ENCODE measurements at regions not wholly inside any gene's neighbourhood (a gene's known extent, or its start where the extent isn't known, plus 50 kb on each side); places are given as distances from the start of the nearest gene placed in this dataset.
"Not testable (repeated sequence)": the region's sequence is repeated elsewhere in the genome, so short reads cannot be mapped to it uniquely, and the experiment has no call there.

DNA sequence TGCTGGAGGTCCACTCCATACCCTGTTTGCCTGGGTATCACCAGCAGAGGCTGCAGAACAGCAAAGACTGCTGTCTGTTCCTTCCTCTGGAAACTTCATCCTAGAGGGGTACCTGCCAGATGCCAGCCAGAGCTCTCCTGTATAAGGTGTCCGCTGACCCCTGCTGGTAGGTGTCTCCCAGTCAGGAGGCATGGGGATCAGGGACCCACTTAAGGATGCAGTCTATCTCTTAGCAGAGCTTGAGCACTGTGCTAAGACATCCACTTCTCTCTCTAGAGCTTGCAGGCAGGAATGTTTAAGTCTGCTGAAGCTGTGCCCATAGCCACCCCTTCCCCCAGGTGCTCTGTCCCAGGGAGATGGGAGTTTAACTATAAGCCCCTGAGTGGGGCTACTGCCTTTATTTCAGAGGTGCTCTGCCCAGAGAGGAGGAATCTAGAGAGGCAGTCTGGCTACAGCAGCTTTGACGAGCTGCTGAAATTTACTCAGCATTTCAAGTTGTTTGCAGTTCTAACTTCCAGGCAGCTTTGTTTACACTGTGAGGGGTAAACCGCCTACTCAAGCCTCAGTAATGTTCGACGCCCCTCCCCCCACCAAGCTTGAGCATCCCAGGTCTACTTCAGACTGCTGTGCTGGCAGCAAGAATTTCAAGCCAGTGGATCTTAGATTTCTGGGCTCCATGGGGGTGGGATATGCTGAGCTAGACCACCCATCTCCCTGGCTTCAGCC is 74.5 kb upstream of the GORAB start:
- H3K36me3 ChIP-seq (ENCODE audit: insufficient read depth); H3K4me3 Mint-ChIP-seq; H2AFZ ChIP-seq; H3F3A ChIP-seq (replicated peaks; ENCODE audit: low read depth); H3K27me3 ChIP-seq (ENCODE audit: insufficient read depth); ATAC-seq; H3K4me1 Mint-ChIP-seq; H3K9me2 ChIP-seq (ENCODE audit: insufficient read depth); H3K4me1 ChIP-seq (ENCODE audit: insufficient read depth); H3K79me2 ChIP-seq (replicated peaks; ENCODE audit: insufficient read depth); H3K27me3 Mint-ChIP-seq (ENCODE audit: insufficient read depth, low read depth, poor library complexity); H3K4me2 ChIP-seq; H3K4me3 ChIP-seq; H3K27ac Mint-ChIP-seq; H3K27ac ChIP-seq (ENCODE audit: low read depth); H4K20me1 ChIP-seq (replicated peaks; ENCODE audit: insufficient read depth): not testable (repeated sequence)
- peak; percentile 61 for DNase-seq (ENCODE audit: low spot score)
- TF ChIP-seq, protein P1, sequence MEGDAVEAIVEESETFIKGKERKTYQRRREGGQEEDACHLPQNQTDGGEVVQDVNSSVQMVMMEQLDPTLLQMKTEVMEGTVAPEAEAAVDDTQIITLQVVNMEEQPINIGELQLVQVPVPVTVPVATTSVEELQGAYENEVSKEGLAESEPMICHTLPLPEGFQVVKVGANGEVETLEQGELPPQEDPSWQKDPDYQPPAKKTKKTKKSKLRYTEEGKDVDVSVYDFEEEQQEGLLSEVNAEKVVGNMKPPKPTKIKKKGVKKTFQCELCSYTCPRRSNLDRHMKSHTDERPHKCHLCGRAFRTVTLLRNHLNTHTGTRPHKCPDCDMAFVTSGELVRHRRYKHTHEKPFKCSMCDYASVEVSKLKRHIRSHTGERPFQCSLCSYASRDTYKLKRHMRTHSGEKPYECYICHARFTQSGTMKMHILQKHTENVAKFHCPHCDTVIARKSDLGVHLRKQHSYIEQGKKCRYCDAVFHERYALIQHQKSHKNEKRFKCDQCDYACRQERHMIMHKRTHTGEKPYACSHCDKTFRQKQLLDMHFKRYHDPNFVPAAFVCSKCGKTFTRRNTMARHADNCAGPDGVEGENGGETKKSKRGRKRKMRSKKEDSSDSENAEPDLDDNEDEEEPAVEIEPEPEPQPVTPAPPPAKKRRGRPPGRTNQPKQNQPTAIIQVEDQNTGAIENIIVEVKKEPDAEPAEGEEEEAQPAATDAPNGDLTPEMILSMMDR (conservative IDR thresholded peaks at IDR 0.05; ENCODE audit: low read depth in 2 of 2) = peak; percentile 41 to 67; a peak in 3 of 4 replicates
- Mint-ChIP-seq H3K36me3 (ENCODE audit: low read depth) (peaks cover 30% of the 10 kb centered on the region), H3K9me3 (peaks cover 38% of the 10 kb centered on the region)

DNA sequence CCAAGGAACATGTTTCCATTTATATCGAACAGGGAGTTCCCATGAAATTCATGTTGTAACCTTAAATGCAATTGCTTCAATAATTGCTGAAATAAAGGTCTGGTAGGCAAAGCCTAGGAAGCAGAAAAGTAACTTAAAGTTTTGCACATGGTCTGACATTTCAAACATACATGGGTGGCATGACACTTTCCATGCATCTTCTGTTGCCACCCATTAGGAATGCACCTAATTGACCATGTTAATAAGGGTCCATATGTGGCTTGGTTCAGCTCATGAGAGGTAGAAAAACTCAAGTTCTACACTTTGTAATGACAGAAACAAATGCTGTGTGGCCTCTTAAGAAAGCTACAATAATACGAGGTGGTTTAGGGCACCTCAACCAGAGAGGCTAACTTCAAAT is 72.0 kb upstream of the GORAB start:
- Histone ChIP-seq H3F3A (replicated peaks; ENCODE audit: low read depth) (no peaks in the 10 kb centered on the region), H3K36me3 (ENCODE audit: insufficient read depth) (0 out of 2 replicates have a peak, but pooled peaks cover 4% of the 10 kb centered on the region), H4K20me1 (replicated peaks; ENCODE audit: insufficient read depth) (no peaks in the 10 kb centered on the region), H3K27ac (ENCODE audit: low read depth) (no peak overlapping the region), H3K27me3 (ENCODE audit: insufficient read depth) (no peaks in the 10 kb centered on the region), H2AFZ (no peak overlapping the region), H3K9me2 (ENCODE audit: insufficient read depth) (no peaks in the 10 kb centered on the region), H3K4me3 (no peak overlapping the region), H3K4me2 (no peak overlapping the region), H3K4me1 (ENCODE audit: insufficient read depth) (no peaks in the 10 kb centered on the region), H3K79me2 (replicated peaks; ENCODE audit: insufficient read depth) (no peaks in the 10 kb centered on the region)
- Mint-ChIP-seq H3K36me3 (ENCODE audit: low read depth) (peaks cover 39% of the 10 kb centered on the region), H3K4me1 (no peaks in the 10 kb centered on the region; the same call in 2 of the 3 replicates), H3K4me3 (no peak overlapping the region), H3K9me3 (peaks cover 49% of the 10 kb centered on the region), H3K27me3 (ENCODE audit: insufficient read depth, low read depth, poor library complexity) (peaks cover under 1% of the 10 kb centered on the region), H3K27ac (no peak overlapping the region)
- DNase-seq (ENCODE audit: low spot score) (no peak), ATAC-seq (no peak)
- TF ChIP-seq, protein P2, sequence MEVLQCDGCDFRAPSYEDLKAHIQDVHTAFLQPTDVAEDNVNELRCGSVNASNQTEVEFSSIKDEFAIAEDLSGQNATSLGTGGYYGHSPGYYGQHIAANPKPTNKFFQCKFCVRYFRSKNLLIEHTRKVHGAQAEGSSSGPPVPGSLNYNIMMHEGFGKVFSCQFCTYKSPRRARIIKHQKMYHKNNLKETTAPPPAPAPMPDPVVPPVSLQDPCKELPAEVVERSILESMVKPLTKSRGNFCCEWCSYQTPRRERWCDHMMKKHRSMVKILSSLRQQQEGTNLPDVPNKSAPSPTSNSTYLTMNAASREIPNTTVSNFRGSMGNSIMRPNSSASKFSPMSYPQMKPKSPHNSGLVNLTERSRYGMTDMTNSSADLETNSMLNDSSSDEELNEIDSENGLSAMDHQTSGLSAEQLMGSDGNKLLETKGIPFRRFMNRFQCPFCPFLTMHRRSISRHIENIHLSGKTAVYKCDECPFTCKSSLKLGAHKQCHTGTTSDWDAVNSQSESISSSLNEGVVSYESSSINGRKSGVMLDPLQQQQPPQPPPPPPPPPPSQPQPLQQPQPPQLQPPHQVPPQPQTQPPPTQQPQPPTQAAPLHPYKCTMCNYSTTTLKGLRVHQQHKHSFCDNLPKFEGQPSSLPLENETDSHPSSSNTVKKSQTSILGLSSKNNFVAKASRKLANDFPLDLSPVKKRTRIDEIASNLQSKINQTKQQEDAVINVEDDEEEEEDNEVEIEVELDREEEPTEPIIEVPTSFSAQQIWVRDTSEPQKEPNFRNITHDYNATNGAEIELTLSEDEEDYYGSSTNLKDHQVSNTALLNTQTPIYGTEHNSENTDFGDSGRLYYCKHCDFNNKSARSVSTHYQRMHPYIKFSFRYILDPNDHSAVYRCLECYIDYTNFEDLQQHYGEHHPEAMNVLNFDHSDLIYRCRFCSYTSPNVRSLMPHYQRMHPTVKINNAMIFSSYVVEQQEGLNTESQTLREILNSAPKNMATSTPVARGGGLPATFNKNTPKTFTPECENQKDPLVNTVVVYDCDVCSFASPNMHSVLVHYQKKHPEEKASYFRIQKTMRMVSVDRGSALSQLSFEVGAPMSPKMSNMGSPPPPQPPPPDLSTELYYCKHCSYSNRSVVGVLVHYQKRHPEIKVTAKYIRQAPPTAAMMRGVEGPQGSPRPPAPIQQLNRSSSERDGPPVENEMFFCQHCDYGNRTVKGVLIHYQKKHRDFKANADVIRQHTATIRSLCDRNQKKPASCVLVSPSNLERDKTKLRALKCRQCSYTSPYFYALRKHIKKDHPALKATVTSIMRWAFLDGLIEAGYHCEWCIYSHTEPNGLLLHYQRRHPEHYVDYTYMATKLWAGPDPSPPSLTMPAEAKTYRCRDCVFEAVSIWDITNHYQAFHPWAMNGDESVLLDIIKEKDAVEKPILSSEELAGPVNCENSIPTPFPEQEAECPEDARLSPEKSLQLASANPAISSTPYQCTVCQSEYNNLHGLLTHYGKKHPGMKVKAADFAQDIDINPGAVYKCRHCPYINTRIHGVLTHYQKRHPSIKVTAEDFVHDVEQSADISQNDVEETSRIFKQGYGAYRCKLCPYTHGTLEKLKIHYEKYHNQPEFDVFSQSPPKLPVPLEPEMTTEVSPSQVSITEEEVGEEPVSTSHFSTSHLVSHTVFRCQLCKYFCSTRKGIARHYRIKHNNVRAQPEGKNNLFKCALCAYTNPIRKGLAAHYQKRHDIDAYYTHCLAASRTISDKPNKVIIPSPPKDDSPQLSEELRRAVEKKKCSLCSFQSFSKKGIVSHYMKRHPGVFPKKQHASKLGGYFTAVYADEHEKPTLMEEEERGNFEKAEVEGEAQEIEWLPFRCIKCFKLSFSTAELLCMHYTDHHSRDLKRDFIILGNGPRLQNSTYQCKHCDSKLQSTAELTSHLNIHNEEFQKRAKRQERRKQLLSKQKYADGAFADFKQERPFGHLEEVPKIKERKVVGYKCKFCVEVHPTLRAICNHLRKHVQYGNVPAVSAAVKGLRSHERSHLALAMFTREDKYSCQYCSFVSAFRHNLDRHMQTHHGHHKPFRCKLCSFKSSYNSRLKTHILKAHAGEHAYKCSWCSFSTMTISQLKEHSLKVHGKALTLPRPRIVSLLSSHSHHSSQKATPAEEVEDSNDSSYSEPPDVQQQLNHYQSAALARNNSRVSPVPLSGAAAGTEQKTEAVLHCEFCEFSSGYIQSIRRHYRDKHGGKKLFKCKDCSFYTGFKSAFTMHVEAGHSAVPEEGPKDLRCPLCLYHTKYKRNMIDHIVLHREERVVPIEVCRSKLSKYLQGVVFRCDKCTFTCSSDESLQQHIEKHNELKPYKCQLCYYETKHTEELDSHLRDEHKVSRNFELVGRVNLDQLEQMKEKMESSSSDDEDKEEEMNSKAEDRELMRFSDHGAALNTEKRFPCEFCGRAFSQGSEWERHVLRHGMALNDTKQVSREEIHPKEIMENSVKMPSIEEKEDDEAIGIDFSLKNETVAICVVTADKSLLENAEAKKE (CRISPR knock-in tag; IDR thresholded peaks at IDR 0.05) = no peak
- TF ChIP-seq EZH2phosphoT487 (IDR thresholded peaks at IDR 0.05; ENCODE audit: unreplicated experiment) (no peak), CREB1 (CRISPR knock-in tag; IDR thresholded peaks at IDR 0.05; ENCODE audit: low read depth) (no peak), ZNF331 (CRISPR knock-in tag; IDR thresholded peaks at IDR 0.05; ENCODE audit: low read depth) (no peak), ZNF114 (CRISPR knock-in tag; IDR thresholded peaks at IDR 0.05) (no peak), STAT1 (IDR thresholded peaks at IDR 0.05; ENCODE audit: unreplicated experiment) (no peak), NANOG (IDR thresholded peaks at IDR 0.05; ENCODE audit: borderline replicate concordance) (no peak), JUNB (IDR thresholded peaks at IDR 0.05; ENCODE audit: unreplicated experiment) (no peak)
- TF ChIP-seq, protein P3, sequence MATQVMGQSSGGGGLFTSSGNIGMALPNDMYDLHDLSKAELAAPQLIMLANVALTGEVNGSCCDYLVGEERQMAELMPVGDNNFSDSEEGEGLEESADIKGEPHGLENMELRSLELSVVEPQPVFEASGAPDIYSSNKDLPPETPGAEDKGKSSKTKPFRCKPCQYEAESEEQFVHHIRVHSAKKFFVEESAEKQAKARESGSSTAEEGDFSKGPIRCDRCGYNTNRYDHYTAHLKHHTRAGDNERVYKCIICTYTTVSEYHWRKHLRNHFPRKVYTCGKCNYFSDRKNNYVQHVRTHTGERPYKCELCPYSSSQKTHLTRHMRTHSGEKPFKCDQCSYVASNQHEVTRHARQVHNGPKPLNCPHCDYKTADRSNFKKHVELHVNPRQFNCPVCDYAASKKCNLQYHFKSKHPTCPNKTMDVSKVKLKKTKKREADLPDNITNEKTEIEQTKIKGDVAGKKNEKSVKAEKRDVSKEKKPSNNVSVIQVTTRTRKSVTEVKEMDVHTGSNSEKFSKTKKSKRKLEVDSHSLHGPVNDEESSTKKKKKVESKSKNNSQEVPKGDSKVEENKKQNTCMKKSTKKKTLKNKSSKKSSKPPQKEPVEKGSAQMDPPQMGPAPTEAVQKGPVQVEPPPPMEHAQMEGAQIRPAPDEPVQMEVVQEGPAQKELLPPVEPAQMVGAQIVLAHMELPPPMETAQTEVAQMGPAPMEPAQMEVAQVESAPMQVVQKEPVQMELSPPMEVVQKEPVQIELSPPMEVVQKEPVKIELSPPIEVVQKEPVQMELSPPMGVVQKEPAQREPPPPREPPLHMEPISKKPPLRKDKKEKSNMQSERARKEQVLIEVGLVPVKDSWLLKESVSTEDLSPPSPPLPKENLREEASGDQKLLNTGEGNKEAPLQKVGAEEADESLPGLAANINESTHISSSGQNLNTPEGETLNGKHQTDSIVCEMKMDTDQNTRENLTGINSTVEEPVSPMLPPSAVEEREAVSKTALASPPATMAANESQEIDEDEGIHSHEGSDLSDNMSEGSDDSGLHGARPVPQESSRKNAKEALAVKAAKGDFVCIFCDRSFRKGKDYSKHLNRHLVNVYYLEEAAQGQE (IDR thresholded peaks at IDR 0.05; ENCODE audit: unreplicated experiment) = no peak
